ENCODE measurements at regions not wholly inside any gene's neighbourhood (a gene's known extent, or its start where the extent isn't known, plus 50 kb on each side); places are given as distances from the start of the nearest gene placed in this dataset.

- Histone ChIP-seq H2BK20ac (ENCODE audit: low read depth, low read length) (peak overlapping the region; percentile 79), H4K20me1 (ENCODE audit: insufficient read depth, low read length) (no peaks in the 10 kb centered on the region), H2BK15ac (ENCODE audit: low read depth, low read length) (peak overlapping the region; percentile 67; the same call in 1 of the 3 replicates), H3K18ac (ENCODE audit: low read depth, low read length) (no peak overlapping the region; the same call in 1 of the 2 replicates), H4K5ac (ENCODE audit: low read depth, low read length) (no peak overlapping the region), H2AK5ac (ENCODE audit: low read depth, low read length) (peak overlapping the region; percentile 90), H2BK5ac (ENCODE audit: low read depth, low read length, poor library complexity, severe bottlenecking) (peak overlapping the region; percentile 38), H3K4me1 (ENCODE audit: control insufficient read depth, insufficient read depth, low read length) (peaks cover 12% of the 10 kb centered on the region), H3K14ac (replicated peaks; ENCODE audit: low read depth, low read length) (peak overlapping the region; percentile 60; the same call in 1 of the 2 replicates), H3K56ac (ENCODE audit: extremely low read depth, insufficient read depth, low read length) (peak overlapping the region; percentile 51; the same call in 1 of the 2 replicates), H2AK9ac (replicated peaks; ENCODE audit: low read depth, low read length, poor library complexity) (peak overlapping the region; percentile 87), H4K8ac (ENCODE audit: low read depth in 2 of 2, low read length in 2 of 2) (peak overlapping the region in 1 of 2 experiments; percentile 67; a peak in 1 of 4 replicates), H3K4ac (ENCODE audit: low read depth, low read length) (peak overlapping the region; percentile 73), H4K91ac (ENCODE audit: insufficient read depth, low read depth, low read length) (peak overlapping the region; percentile 71), H3K9me3 (ENCODE audit: control insufficient read depth, insufficient read depth, low read length) (no peaks in the 10 kb centered on the region), H3K9me1 (ENCODE audit: insufficient read depth, low read length) (peaks cover 11% of the 10 kb centered on the region), H2AFZ (replicated peaks; ENCODE audit: low read length, poor library complexity) (no peak overlapping the region), H3K4me2 (ENCODE audit: low read depth, low read length) (no peak overlapping the region), H3K36me3 (ENCODE audit: control insufficient read depth, insufficient read depth, low read length) (no peaks in the 10 kb centered on the region), H3K27ac (ENCODE audit: insufficient read depth, low read length) (no peak overlapping the region), H2BK120ac (ENCODE audit: low read depth, low read length) (peak overlapping the region; percentile 80), H3K79me1 (ENCODE audit: low read depth in 1 of 2, low read length in 2 of 2) (no peaks in the 10 kb centered on the region), H3K9ac (ENCODE audit: low read depth, low read length) (no peak overlapping the region), H3K23ac (ENCODE audit: low read depth, low read length) (no peak overlapping the region), H3K4me3 (ENCODE audit: insufficient read depth, low read depth, low read length) (no peak overlapping the region), H3K27me3 (ENCODE audit: control insufficient read depth, insufficient read depth, low read length) (no peaks in the 10 kb centered on the region)
- no CpG with 5 or more reads among the region's 1 CpG for WGBS, 2 experiments (ENCODE audit: extremely low coverage in 2 of 2, insufficient read length in 1 of 2)
- intact Hi-C loops (cut with micrococcal nuclease) = loop anchor here (1.0 to 10.0 kb wide), 2 partner anchors 196 to 467 kb away; no protein-coding TSS in a partner anchor
- CTCF ChIA-PET = interaction anchor here (0.6 to 5.8 kb wide), 4 partner anchors 11 to 1515 kb away, joined by 3 to 72 read pairs (median 6); no protein-coding TSS in a partner anchor
- DNase-seq (no peak), ATAC-seq (ENCODE audit: low read depth) (no peak)
- no peak for TF ChIP-seq CTCF (conservative IDR thresholded peaks at IDR 0.05; ENCODE audit: low read depth, low read length)
- TF ChIP-seq BHLHE40 (IDR thresholded peaks at IDR 0.05; ENCODE audit: low read depth, low read length) = no peak
- dilution Hi-C loops (cut with HindIII; ENCODE audit: low sequenced_read_pairs, unreplicated experiment) = no loop called here
- POLR2A ChIA-PET (ENCODE audit: unreplicated experiment) = interaction anchor here (0.5 kb wide), 1 partner anchor 177 kb away, joined by 3 read pairs; no protein-coding TSS in a partner anchor
- in situ Hi-C loops (cut with MboI; ENCODE audit: low sequenced_read_pairs) = loop anchor here (5.0 kb wide), 2 partner anchors 65 to 245 kb away; no protein-coding TSS in a partner anchor
- BruUV-seq (replicated peaks) = no TSS peak
These were observed 211.5 kb upstream of the PRSS1 start for GRCh38 chr7:142537760-142538159.
